ENCODE measurements at regions not wholly inside any gene's neighbourhood (a gene's known extent, or its start where the extent isn't known, plus 50 kb on each side); places are given as distances from the start of the nearest gene placed in this dataset.

DNA sequence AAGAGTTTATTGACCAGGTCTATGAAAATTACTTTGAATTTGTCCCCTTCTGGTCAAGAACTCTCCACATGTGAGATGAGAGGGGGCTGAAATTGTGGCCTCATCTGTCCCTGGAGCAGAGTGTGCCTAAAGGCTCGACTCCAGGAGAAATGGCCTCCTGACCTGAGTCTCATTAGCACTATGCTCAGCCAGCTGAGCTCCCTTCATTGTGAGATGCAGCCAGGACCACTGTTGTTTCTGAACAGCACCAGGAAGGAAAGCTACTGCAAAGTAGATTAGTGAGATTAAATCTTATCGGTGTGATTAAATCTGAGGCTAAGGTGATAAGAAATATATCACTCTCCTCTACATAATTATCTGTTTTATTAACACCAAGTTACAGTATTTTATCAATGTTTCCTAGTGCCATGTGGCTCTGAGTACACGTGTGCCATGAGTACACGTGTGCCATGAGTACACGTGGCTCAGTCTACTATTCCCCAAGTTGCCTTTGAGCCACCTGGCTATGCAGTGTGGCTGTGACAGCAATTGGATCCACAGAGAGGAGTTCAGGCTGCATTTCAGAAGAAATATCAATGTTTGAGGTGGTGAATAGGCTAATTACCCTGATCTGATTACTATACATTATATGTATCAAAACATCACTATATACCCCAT, 126.9 kb downstream of the IPMK start:
- FAIRE-seq (no peak), DNase-seq (ENCODE audit: insufficient read length, low spot score) (no peak)
- TF ChIP-seq POLR2A (IDR thresholded peaks at IDR 0.05; ENCODE audit: low read depth, low read length) = no peak

DNA sequence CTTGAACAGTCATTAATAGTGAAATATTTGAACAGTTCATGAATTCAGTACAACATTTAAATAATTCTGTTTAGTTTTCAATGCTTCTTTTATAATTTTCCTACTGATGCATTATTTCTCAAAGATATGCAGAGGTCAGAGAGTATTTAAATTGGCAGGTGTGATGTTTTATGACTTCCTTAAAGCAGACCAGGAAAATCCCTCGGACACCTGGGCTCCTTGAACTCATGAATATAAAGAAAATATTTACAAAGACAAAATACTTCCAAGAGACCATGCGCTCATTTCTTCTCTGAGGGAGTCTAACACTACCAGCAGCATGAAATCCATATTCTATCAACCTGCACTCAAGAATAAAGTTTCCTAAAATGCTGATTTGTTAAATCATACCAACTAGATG, 127.6 kb downstream of the IPMK start:
- no peak for TF ChIP-seq POLR2A (IDR thresholded peaks at IDR 0.05; ENCODE audit: low read depth, low read length)
- FAIRE-seq (no peak), DNase-seq (ENCODE audit: insufficient read length, low spot score) (no peak)

DNA sequence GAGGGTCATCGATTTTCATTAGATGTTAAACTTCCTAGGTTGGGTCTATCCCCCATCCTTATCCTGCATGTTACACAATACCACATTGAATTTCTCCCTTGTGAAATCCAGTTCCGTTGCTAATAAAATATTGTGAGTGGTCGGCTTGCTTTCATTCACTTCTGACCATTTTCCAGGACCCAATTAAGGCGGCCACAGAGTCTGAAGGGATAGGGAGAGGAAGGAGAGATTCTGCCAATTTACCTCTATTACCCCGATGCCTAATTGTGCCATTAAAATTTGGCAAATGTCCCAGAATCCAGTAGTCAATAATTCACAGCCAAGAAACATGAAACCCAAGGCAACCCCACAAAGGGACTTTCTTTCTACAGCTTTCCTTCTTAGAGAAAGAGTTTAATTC, 129.9 kb downstream of the IPMK start:
- TF ChIP-seq POLR2A (IDR thresholded peaks at IDR 0.05; ENCODE audit: low read depth, low read length) = no peak
- DNase-seq (ENCODE audit: insufficient read length, low spot score) (no peak), FAIRE-seq (no peak)

DNA sequence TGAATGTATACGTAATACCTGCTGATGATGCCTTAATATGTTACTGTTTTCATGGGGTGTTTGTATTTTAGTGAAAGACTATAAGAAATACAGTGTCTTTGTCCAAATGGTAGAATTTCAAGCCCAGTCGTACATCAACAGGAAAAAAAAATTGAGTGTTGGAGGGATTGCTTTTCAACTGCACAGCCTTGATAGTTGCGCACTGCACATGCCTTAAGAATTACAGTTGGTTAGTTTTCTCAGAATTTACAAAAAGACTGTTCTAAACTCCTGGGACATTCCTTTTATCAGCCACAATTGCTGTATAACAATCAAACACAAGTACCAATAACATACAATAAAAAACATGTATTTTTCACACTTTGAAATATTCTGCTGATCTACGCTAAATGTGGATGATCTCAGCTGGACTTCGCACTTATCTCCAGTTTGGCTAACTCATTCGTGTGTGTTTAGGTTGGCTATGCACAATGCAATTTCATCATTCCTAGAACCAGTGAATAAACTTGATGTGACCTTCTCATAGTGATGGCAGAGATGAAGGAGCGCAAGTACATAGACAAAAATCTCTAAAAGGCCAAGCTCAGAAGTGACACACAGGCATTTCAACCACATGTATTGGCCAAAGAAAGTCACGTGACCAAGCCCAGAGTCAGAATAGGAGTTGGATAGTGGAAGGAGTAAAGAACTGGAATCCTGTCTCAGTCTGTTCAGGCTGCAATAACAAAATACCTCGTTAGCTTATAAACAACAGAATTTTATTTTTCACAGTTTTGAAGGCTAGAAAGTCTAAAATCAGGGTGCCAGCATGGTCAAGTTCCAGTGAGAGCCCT, 152.3 kb downstream of the IPMK start:
- TF ChIP-seq POLR2A (IDR thresholded peaks at IDR 0.05; ENCODE audit: low read depth, low read length) = no peak
- FAIRE-seq = peak; percentile 70

DNA sequence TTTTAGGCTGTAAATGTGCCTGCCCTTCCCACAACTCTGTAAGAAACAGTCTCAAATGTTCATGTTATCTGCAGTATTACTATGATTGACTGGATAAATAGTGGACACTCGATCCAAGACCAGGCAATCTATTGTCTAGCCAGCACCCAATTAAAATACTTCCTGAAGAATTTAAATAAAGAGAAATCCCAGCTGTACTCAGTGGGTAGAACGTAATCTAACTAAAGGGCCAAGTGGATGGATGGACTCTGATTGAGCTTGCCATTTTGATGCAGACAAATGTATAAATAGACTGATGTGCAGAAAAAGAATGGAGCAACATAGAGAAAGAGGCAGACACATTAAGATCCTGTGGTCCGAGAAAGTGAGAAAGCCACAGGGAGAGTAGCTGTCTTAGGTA, 158.0 kb downstream of the IPMK start:
- no peak for TF ChIP-seq POLR2A (IDR thresholded peaks at IDR 0.05; ENCODE audit: low read depth, low read length)
- DNase-seq (ENCODE audit: insufficient read length, low spot score) = no peak
- no peak for FAIRE-seq

More for the DNA sequence above, 152.3 kb downstream of the IPMK start:
- DNase-seq (ENCODE audit: insufficient read length, low spot score) = no peak

DNA sequence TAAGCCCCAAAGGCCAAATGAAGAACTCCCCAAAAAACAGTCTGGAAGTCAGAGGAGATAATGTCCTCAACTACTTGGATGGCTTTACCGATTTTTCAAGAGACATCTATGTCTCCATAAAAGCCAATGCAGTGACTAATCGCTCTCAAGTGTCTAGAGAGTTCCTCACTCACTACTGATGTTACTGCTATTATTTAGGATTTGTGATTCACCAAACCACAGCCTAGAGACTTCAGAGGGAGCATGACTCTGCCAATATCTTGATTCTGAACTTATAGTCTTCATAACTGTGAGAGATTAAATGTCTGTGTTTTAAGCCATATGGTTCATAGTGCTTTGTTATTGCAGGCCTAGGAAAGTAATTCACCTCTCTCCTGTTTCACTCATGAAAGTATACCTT, 160.2 kb downstream of the IPMK start:
- DNase-seq (ENCODE audit: insufficient read length, low spot score) (peak; percentile 43), FAIRE-seq (peak; percentile 85)
- no peak for TF ChIP-seq POLR2A (IDR thresholded peaks at IDR 0.05; ENCODE audit: low read depth, low read length)

DNA sequence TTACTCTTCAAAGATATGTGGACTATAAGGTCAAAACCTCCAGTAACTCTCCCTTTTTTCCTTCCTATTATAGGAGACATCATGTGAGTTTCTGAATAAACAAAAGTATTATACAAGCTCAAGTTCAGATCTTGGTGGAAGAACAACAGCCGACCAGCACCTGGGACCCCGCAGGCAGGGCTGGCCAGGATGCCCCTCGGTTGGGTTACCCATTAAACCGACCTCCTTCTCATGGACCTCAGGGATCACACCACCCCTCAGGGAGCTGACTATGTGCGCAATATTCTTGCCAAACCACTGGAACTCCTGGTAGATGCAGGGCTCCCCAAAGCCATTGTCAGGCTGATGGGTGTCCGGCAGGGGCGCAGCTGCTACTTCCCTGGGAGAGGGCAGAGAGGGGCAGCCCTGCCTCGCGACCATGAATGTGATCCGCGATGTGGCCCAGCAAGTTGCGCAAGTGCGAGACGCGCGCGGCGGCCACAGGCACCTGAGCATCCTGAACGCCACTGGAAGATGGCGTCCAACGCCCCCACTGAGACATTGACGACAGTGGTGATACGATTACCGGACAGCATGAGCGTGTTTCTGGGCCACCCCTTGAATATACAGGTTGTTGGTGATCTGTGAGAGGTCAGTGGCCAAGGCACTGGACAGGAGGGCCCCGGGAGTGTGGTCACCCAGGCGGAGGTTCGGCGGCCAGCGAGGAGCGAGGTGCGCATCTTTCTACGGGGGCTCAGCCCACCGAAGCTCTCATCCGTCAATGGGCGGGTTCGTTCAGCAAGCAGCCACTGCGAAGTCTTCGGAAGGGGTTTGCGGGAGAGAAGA, 161.3 kb downstream of the IPMK start:
- FAIRE-seq (no peak), DNase-seq (ENCODE audit: insufficient read length, low spot score) (no peak)
- no peak for TF ChIP-seq POLR2A (IDR thresholded peaks at IDR 0.05; ENCODE audit: low read depth, low read length)

DNA sequence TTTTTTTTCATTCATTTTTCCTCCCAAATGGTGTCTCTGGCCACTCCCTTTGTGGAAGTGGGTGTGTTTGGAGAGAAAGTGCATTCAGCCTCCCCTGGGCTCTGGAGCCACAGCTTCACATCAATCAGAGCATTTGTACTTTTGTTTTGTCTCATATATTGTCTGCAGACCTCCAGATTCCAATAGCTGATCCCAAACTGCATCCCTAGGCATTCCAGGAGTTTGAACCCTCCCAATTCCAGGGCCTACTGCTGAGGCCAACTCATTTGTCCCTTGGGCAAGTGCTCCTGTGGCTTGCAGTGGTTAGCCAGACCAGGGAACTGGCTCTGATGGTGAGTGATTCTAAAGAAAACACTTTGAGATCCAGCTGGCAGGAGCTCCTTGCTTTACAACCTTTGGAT, 163.3 kb downstream of the IPMK start:
- no peak for TF ChIP-seq POLR2A (IDR thresholded peaks at IDR 0.05; ENCODE audit: low read depth, low read length)
- DNase-seq (ENCODE audit: insufficient read length, low spot score) (no peak), FAIRE-seq (no peak)

DNA sequence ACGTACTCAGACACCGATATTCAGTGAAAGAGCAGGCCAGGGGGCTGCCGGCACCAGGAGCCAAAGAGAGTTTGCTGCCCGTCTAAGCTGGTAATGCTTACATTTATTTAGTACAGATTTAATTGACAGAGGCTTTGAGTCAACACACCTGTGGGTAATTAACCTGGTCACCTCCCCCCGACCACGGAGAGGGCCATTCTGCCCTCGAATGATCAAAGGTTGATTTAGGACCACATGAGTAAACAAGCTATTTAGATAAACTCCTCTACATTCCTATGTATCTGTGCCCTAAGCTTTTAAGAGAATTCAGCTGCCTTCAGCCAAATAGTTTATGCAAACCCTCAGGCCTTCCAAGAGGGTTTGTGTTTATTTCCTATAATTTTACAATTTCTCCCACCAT, 164.8 kb downstream of the IPMK start:
- FAIRE-seq = no peak
- TF ChIP-seq POLR2A (IDR thresholded peaks at IDR 0.05; ENCODE audit: low read depth, low read length) = no peak
- DNase-seq (ENCODE audit: insufficient read length, low spot score) = no peak

DNA sequence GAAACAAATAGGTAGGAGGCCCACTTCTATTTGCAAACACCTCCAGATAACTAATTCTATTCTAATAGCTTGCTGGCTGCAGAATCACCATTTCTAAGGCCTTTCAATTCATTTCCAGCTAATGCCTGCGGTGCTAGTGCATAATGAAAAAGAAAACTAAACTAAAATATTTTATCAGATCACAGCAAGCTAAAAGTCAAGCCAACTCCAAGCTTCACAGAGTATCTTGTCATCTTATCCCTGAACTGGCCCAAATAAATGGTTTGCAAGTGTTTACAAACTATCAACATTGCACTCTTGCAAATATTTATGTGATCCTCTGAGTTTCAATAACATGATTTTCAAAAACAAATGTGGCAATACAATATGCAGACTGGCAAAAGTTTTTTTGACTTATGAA, 166.0 kb downstream of the IPMK start:
- no peak for DNase-seq (ENCODE audit: insufficient read length, low spot score)
- no peak for TF ChIP-seq POLR2A (IDR thresholded peaks at IDR 0.05; ENCODE audit: low read depth, low read length)
- FAIRE-seq = no peak

DNA sequence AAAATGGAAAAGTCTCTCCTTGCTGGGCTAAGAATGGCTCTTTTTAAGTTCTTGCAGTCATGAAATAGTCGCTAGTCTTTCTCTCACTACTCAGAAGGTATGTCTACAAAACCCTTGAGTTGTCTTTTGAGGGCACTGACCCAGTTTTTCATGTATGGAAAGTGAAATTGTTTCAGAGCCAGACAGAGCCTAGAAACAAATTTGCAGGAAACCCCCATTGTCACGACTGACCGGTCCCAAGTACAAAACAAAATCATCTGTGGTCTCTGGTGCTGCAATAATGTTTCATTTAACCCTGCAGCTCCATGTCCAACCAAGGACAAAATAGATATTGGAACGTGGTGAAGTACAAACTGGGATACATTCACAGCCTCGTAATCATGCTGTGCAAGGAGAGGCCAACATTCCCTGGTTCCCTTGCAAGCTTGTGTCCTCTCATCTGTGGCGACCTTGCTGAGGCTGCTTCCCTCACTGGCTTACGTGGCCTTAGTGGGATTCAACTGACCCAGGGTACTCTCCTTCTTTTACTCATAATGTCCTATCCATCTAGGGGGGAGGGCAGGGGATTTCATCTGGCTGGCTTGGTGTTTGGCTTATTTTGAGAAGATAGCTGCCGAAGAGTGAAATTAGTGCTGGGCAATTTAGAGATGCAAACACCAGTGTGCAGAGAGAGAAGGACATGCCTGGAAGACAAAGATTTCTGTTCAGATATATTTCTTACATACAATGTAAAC, 172.5 kb downstream of the IPMK start:
- no peak for FAIRE-seq
- DNase-seq (ENCODE audit: insufficient read length, low spot score) = no peak
- TF ChIP-seq POLR2A (IDR thresholded peaks at IDR 0.05; ENCODE audit: low read depth, low read length) = no peak

DNA sequence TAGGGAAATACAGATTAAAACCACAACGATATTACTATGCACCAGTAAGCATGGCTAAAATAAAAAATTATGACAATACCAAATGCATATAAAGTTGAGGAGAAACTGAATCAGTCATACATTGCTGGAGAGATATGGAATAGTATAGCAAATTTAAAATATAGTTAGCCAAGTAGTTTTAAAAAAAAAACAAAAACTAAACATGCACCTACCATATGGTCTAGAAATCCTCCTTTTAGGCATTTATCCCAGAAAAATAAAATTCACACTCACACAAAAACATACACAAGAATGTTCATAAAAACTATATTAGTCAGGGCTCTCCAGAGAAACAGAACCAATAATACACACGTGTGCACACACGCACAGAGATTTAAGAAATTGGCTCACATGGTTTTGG, 175.8 kb downstream of the IPMK start:
- TF ChIP-seq POLR2A (IDR thresholded peaks at IDR 0.05; ENCODE audit: low read depth, low read length) = no peak
- no peak for DNase-seq (ENCODE audit: insufficient read length, low spot score)
- FAIRE-seq = no peak

DNA sequence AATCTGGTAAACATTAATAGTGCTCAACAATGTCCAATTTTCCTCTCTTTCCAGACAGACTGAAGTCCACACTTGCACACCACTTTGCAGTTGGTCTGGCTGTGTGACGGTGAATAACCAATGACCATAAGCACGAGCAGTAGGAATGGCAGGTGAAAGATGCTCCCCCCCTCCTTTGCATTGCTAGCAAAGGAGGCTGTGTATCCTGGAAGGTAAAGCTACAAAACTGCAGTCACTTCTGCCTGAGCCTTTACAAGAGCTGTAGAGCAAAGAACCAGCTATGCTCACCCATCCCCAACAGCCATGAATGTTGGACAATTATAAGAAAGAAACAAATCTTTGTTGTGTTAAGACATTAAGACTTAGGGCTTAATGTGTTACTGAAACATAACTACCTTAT, 178.0 kb downstream of the IPMK start:
- FAIRE-seq (peak; percentile 57), DNase-seq (ENCODE audit: insufficient read length, low spot score) (no peak)
- no peak for TF ChIP-seq POLR2A (IDR thresholded peaks at IDR 0.05; ENCODE audit: low read depth, low read length)

DNA sequence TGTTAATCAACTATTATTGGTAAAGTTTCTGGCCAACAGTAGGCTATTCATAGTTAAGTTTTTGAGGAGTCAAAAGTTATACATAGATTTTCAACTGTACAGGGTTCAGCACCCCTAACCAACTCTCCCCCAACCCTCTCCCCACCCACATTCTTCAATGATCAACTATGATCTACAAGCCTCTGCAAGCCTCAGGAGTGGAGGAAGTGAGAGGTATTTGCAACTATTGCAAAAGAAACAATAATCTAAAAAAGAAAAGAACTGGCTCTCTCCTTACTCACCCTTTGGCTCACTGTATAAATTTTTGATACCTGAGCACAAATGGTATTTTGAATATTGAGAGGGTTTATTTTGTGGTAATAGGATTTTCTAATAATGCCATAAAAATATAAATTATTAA, 179.8 kb downstream of the IPMK start:
- no peak for DNase-seq (ENCODE audit: insufficient read length, low spot score)
- TF ChIP-seq POLR2A (IDR thresholded peaks at IDR 0.05; ENCODE audit: low read depth, low read length) = no peak
- FAIRE-seq = no peak

Data from H54 (cell line).